Testis (tissue), 2 donors: ENCODE measurements at regions not wholly inside any gene's neighbourhood (a gene's known extent, or its start where the extent isn't known, plus 50 kb on each side); places are given as distances from the start of the nearest gene placed in this dataset.

ENCODE experiments used
- DNase-seq: peaks from one replicate; pipeline ENCODE4 v3.0.0-alpha.2; 2019
- H3K27ac ChIP-seq, 2 donors: fragments of 200-600 bp; sonication (generic); one replicate each; pipeline ENCODE4 v1.5.1; 2019
- H3K27me3 ChIP-seq: fragments of 200-600 bp; sonication (generic); one replicate; pipeline ENCODE4 v1.5.1; 2019
- H3K36me3 ChIP-seq: fragments of 200-600 bp; sonication (generic); one replicate; pipeline ENCODE4 v1.5.1; 2017; ENCODE audit warnings: low read depth; ENCODE audit errors: missing control alignments
- H3K4me1 ChIP-seq: fragments of 200-600 bp; sonication (generic); one replicate; pipeline ENCODE4 v1.5.1; 2019
- H3K4me3 ChIP-seq, 2 donors: fragments of 200-600 bp; sonication (generic); one replicate each; pipeline ENCODE4 v1.5.1; 2017 to 2019
- H3K9me3 ChIP-seq: fragments of 200-600 bp; sonication (generic); one replicate; pipeline ENCODE4 v1.5.1; 2017
- POLR2A ChIP-seq: fragments of 450-650 bp; IDR thresholded peaks from one replicate; pipeline ENCODE4 v1.6.1; 2017; ENCODE audit warnings: antibody characterized with exemption, mild to moderate bottlenecking, moderate library complexity
- WGBS, 2 donors: methylation state at CpG; one replicate each; pipeline ENCODE4 v1.1.5; 2018; 5-methylcytosine and 5-hydroxymethylcytosine counted together
- intact Hi-C: fragments of 100-400 bp; cut with DNase I; formaldehyde crosslinking; loops from one replicate; pipeline ENCODE4 v1.15.1; 2023; ENCODE audit warnings: low total_unique reads
- TF ChIP-seq, protein P1 (sequence below), 3 experiments: fragments of 450-650 bp in 2 of 3; fragments of 200-600 bp in 1 of 3; sonication (generic) in 1 of 3; IDR thresholded peaks; one replicate each; pipeline ENCODE4 v1.5.1; 2016 to 2019; ENCODE audit warnings: antibody characterized with exemption in 3 of 3, mild to moderate bottlenecking in 2 of 3, moderate library complexity in 1 of 3

DNA sequence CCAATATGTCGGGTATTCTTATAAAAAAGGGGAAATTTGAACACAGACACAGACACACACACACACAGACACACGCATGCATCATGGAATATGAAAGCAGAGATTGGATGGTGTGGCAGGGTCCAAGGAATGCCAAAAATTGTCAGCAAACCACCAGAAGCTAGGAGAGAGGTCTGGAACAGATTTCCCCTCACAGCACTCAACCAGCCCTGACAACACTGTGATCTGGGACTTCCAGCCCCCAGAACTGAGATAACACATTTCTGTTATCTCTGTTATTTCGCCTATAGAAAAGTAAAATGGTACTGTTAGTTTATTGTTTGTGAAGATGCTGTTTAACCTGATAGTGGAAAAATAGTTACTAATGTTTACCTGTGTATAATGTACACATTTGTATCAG is 145.4 kb upstream of the ZBED5 start:
- Histone ChIP-seq H3K4me1 (no peaks in the 10 kb centered on the region), H3K27me3 (no peaks in the 10 kb centered on the region), H3K27ac (no peak overlapping the region), H3K9me3 (no peaks in the 10 kb centered on the region), H3K36me3 (no peaks in the 10 kb centered on the region), H3K4me3 (no peak overlapping the region)
- DNase-seq: no peak
- intact Hi-C loops: no loop called here
- TF ChIP-seq, protein P1, sequence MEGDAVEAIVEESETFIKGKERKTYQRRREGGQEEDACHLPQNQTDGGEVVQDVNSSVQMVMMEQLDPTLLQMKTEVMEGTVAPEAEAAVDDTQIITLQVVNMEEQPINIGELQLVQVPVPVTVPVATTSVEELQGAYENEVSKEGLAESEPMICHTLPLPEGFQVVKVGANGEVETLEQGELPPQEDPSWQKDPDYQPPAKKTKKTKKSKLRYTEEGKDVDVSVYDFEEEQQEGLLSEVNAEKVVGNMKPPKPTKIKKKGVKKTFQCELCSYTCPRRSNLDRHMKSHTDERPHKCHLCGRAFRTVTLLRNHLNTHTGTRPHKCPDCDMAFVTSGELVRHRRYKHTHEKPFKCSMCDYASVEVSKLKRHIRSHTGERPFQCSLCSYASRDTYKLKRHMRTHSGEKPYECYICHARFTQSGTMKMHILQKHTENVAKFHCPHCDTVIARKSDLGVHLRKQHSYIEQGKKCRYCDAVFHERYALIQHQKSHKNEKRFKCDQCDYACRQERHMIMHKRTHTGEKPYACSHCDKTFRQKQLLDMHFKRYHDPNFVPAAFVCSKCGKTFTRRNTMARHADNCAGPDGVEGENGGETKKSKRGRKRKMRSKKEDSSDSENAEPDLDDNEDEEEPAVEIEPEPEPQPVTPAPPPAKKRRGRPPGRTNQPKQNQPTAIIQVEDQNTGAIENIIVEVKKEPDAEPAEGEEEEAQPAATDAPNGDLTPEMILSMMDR (IDR thresholded peaks at IDR 0.05): no peak
- TF ChIP-seq POLR2A: no peak
- WGBS, 2 donors: 48 to 78% methylated on average over 3 of the region's 3 CpGs

DNA sequence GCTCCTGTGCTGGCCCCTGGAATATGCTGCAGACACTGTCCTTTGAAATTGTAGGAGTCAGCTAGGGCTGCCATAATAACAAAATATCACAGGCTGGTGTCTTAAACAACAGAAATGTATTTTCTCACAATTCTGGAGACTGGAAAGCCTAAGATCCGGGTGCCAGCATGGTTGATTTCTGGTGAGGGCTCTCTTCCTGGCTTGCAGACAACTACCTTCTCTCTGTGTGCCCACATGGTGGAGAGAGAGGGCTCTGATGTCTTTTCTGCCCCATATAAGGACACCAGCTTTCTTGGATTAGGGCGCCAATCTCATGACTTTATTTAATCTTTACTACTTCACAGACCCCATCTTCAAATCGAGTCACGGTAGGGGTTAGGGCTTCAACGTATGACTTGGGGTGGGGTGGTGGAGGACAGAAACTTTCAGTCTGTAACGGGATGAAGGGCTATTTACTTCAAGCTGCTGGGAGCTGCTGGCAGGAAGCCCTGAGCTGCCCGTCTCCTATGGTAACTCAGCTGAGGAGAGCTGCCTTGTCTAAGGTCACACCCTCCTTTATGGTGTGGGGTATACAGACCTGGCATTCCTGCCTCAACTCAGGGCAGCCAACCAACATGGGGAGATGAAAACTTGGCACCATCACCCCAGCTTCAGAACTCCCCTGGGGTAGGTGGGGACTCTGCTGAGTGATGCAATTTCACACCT is 142.9 kb upstream of the ZBED5 start:
- H3K4me3 ChIP-seq: no peak overlapping the region
- intact Hi-C loops: no loop called here
- DNase-seq: no peak
- no peaks in the 10 kb centered on the region for H3K36me3 ChIP-seq
- no peaks in the 10 kb centered on the region for H3K27me3 ChIP-seq
- no peak for TF ChIP-seq POLR2A
- TF ChIP-seq, protein P1 (IDR thresholded peaks at IDR 0.05): no peak
- H3K4me1 ChIP-seq: no peaks in the 10 kb centered on the region
- whole genome bisulfite sequencing, 2 donors: 81 to 83% methylated on average over 7 of the region's 7 CpGs
- H3K27ac ChIP-seq: no peak overlapping the region
- H3K9me3 ChIP-seq: no peaks in the 10 kb centered on the region

GRCh38 chr11:10998674-10999073 is 140.8 kb upstream of the ZBED5 start:
- DNase-seq: no peak
- TF ChIP-seq POLR2A: no peak
- TF ChIP-seq, protein P1 (IDR thresholded peaks at IDR 0.05): no peak
- H3K27ac ChIP-seq: no peak overlapping the region

DNA sequence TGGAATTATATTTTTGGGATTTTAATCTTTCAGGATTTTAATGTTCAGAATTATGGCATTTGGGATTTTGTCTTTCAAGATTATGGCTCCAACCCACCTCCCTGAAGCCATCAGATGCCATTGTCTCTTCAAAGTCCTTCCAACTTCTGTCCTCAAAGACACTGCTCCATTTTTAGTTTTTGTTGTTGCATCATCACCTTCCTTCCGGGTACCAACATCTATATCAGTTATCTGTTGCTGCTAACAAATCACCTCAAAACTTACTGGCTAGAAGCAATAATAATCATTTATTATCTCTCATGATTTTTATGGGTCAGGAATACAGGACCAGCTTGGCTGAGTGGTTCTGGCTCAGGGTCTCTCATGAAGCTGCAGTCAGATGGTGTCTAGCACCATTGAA is 138.8 kb upstream of the ZBED5 start:
- Histone ChIP-seq H3K9me3 (no peaks in the 10 kb centered on the region), H3K27me3 (no peaks in the 10 kb centered on the region), H3K4me3 (no peak overlapping the region), H3K4me1 (no peaks in the 10 kb centered on the region), H3K36me3 (no peaks in the 10 kb centered on the region), H3K27ac (no peak overlapping the region)
- no peak for TF ChIP-seq POLR2A
- TF ChIP-seq, protein P1 (IDR thresholded peaks at IDR 0.05): no peak
- intact Hi-C loops: no loop called here
- WGBS, 2 donors: 53 to 87% methylated on average over 1 of the region's 1 CpG
- no peak for DNase-seq

More at GRCh38 chr11:10998674-10999073, 140.8 kb upstream of the ZBED5 start:
- no peaks in the 10 kb centered on the region for H3K4me1 ChIP-seq
- H3K4me3 ChIP-seq: no peak overlapping the region
- intact Hi-C loops: no loop called here
- no peaks in the 10 kb centered on the region for H3K27me3 ChIP-seq
- WGBS, 2 donors: 74 to 78% methylated on average over 5 of the region's 5 CpGs
- H3K9me3 ChIP-seq: no peaks in the 10 kb centered on the region
- H3K36me3 ChIP-seq: no peaks in the 10 kb centered on the region

GRCh38 chr11:10993640-10994039 is 135.8 kb upstream of the ZBED5 start:
- H3K36me3 ChIP-seq: no peaks in the 10 kb centered on the region
- no peaks in the 10 kb centered on the region for H3K4me1 ChIP-seq
- H3K4me3 ChIP-seq: no peak overlapping the region
- DNase-seq: no peak
- no peak for TF ChIP-seq POLR2A
- TF ChIP-seq, protein P1 (IDR thresholded peaks at IDR 0.05): no peak
- no peaks in the 10 kb centered on the region for H3K27me3 ChIP-seq
- H3K27ac ChIP-seq: no peak overlapping the region
- WGBS, 2 donors: 93 to 96% methylated on average over 5 of the region's 5 CpGs
- intact Hi-C loops: no loop called here
- no peaks in the 10 kb centered on the region for H3K9me3 ChIP-seq
